ENCODE measurements at regions not wholly inside any gene's neighbourhood (a gene's known extent, or its start where the extent isn't known, plus 50 kb on each side); places are given as distances from the start of the nearest gene placed in this dataset.
"Not testable (repeated sequence)": the region's sequence is repeated elsewhere in the genome, so short reads cannot be mapped to it uniquely, and the experiment has no call there.

DNA sequence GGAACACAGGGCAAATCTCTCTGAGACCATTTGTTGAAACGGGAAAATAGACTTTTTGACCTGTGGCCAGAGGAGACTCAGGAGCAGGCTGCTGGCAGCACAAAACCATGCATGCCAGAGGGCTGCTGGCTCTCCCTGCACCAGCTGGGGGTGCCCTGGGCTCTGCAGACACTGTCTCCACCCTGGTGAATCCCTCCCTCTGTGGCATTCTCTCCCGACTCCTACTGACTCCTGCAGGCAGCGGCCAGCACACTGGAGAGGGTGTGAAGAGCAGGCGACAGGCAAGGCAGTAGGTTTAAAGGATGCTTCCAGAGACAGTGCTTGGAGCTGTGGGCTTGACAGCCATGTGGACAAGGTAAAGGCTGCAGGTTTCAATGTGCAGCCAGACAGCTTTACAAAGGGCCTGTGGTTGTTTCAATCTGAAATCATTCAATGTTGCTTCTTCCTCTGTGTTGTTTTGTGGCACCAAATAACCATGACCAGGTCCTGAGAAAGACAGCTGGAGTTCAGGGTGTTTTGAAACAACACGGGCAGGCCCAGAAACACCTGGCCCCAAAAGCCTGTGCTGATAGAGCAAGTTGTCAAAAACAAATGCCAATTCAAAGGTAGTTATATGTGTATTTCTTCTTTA lies 431.0 kb upstream of the ATP10A start:
- no peak overlapping the region for H3K4me3 ChIP-seq (ENCODE audit: low read depth, low read length)
- DNase-seq (ENCODE audit: low read depth) = no peak

DNA sequence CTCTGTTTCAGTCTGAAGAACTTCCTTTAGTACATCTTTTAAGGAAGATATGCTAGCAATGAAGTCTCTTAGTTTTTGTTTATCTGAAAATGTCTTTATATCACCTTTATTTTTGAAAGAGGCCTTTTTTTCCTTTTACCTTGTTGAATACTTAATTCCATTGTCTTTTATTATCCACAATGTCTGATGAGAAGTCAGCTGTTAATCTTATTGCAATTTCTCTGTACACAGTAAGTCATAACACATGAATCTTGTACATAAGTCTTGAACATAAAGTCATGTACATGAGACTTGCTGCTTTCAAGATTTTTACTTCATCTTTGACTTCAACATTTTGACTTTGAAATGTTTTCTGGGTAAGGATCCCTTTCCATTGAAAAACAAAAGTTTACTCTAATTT lies 424.3 kb upstream of the ATP10A start:
- no peak for DNase-seq (ENCODE audit: low read depth)
- TF ChIP-seq, protein P1, sequence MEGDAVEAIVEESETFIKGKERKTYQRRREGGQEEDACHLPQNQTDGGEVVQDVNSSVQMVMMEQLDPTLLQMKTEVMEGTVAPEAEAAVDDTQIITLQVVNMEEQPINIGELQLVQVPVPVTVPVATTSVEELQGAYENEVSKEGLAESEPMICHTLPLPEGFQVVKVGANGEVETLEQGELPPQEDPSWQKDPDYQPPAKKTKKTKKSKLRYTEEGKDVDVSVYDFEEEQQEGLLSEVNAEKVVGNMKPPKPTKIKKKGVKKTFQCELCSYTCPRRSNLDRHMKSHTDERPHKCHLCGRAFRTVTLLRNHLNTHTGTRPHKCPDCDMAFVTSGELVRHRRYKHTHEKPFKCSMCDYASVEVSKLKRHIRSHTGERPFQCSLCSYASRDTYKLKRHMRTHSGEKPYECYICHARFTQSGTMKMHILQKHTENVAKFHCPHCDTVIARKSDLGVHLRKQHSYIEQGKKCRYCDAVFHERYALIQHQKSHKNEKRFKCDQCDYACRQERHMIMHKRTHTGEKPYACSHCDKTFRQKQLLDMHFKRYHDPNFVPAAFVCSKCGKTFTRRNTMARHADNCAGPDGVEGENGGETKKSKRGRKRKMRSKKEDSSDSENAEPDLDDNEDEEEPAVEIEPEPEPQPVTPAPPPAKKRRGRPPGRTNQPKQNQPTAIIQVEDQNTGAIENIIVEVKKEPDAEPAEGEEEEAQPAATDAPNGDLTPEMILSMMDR (conservative IDR thresholded peaks at IDR 0.05; ENCODE audit: low read depth, low read length) = no peak

More for the DNA sequence above, 431.0 kb upstream of the ATP10A start:
- TF ChIP-seq, protein P1 (conservative IDR thresholded peaks at IDR 0.05; ENCODE audit: low read depth, low read length) = no peak

GRCh38 chr15:26280281-26280680 lies 417.2 kb upstream of the ATP10A start:
- DNase-seq (ENCODE audit: low read depth) = no peak
- TF ChIP-seq, protein P1 (conservative IDR thresholded peaks at IDR 0.05; ENCODE audit: low read depth, low read length) = no peak
- H3K4me3 ChIP-seq (ENCODE audit: low read depth, low read length) = no peak overlapping the region

More for the DNA sequence above, 424.3 kb upstream of the ATP10A start:
- H3K4me3 ChIP-seq (ENCODE audit: low read depth, low read length) = no peak overlapping the region

DNA sequence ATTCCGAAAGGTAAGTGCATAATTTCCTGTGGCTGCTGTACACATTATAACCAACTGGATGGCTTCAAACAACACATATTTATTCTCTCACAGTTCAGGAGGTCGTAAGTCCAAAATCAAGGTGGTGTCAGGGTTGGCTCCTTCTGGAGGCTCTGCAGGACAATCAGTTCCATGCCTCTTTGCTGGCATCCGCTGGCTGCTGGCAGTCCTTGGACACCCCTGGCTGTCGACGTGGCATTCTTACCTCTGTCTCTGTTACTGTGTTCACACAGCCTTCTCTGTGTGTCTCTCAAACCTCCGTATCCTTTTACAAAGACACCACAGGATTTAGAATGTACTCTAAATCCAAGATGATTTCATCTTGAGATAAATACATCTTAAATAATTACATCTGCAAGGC lies 398.8 kb upstream of the ATP10A start:
- TF ChIP-seq, protein P1 (conservative IDR thresholded peaks at IDR 0.05; ENCODE audit: low read depth, low read length) = no peak
- no peak for DNase-seq (ENCODE audit: low read depth)
- H3K4me3 ChIP-seq (ENCODE audit: low read depth, low read length) = no peak overlapping the region

- TF ChIP-seq, protein P1 (conservative IDR thresholded peaks at IDR 0.05; ENCODE audit: low read depth, low read length) = no peak
- H3K4me3 ChIP-seq (ENCODE audit: low read depth, low read length) = no peak overlapping the region
- DNase-seq (ENCODE audit: low read depth) = no peak
Observed at GRCh38 chr15:26261413-26261812, 398.3 kb upstream of the ATP10A start.

- TF ChIP-seq, protein P1 (conservative IDR thresholded peaks at IDR 0.05; ENCODE audit: low read depth, low read length) = peak; percentile 72
- no peak overlapping the region for H3K4me3 ChIP-seq (ENCODE audit: low read depth, low read length)
- no peak for DNase-seq (ENCODE audit: low read depth)
Observed at GRCh38 chr15:26260517-26261133, 397.5 kb upstream of the ATP10A start.

GRCh38 chr15:26259581-26259980 lies 396.5 kb upstream of the ATP10A start:
- DNase-seq (ENCODE audit: low read depth) = no peak
- TF ChIP-seq, protein P1 (conservative IDR thresholded peaks at IDR 0.05; ENCODE audit: low read depth, low read length) = no peak
- no peak overlapping the region for H3K4me3 ChIP-seq (ENCODE audit: low read depth, low read length)

DNA sequence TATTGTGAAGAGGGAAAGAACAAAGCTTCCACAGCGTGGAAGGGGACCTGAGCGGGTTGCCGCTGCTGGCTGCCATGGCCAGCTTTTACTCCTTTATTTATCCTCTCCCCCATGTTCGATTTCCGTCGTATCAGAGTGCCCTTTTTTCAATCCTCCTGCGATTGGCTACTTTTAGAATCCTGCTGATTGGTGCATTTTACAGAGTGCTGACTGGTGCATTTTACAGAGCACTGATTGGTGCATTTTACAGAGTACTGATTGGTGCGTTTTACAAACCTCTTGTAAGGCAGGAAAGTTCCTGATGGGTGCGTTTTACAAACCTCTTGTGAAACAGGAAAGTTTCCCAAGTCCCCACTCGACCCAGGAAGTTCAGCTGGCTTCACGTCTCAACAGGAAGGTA lies 381.7 kb upstream of the ATP10A start:
- not testable (repeated sequence) for H3K4me3 ChIP-seq (ENCODE audit: low read depth, low read length); DNase-seq (ENCODE audit: low read depth)

Data from epithelial cell of proximal tubule (primary cell).